ENCODE measurements at regions not wholly inside any gene's neighbourhood (a gene's known extent, or its start where the extent isn't known, plus 50 kb on each side); places are given as distances from the start of the nearest gene placed in this dataset.

DNA sequence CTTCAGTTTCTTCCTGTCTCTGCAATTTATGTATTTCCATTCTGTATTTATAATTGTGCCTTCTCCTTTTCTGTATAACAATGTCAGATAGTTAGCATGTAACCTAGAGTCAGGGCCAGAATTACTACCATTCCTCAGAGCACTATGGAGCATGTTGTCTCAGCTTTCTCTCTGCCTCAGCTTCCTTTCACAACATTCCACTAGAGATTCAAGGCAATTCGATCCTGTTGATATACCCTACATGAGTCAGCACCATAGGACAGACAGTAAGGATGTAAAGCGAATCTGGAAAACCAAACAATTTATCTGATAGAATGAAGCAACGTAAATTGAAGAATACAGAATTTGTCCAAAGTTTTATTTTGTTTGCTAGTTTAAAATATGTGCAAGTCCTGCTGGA, 728.3 kb upstream of the SEMA6A start:
- CTCF ChIA-PET = no interaction called here

GRCh38 chr5:117302473-117302872, 727.9 kb upstream of the SEMA6A start:
- no peak for DNase-seq
- intact Hi-C loops (cut with micrococcal nuclease; ENCODE audit: unreplicated experiment) = no loop called here
- peaks cover 11% of the 10 kb centered on the region for H3K9me3 Mint-ChIP-seq (ENCODE audit: low read depth, unreplicated experiment)
- CTCF ChIA-PET = interaction anchor here (0.6 kb wide), 1 partner anchor 850 kb away, joined by 3 read pairs; no protein-coding TSS in a partner anchor
- TF ChIP-seq, protein P1, sequence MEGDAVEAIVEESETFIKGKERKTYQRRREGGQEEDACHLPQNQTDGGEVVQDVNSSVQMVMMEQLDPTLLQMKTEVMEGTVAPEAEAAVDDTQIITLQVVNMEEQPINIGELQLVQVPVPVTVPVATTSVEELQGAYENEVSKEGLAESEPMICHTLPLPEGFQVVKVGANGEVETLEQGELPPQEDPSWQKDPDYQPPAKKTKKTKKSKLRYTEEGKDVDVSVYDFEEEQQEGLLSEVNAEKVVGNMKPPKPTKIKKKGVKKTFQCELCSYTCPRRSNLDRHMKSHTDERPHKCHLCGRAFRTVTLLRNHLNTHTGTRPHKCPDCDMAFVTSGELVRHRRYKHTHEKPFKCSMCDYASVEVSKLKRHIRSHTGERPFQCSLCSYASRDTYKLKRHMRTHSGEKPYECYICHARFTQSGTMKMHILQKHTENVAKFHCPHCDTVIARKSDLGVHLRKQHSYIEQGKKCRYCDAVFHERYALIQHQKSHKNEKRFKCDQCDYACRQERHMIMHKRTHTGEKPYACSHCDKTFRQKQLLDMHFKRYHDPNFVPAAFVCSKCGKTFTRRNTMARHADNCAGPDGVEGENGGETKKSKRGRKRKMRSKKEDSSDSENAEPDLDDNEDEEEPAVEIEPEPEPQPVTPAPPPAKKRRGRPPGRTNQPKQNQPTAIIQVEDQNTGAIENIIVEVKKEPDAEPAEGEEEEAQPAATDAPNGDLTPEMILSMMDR (IDR thresholded peaks at IDR 0.05; ENCODE audit: unreplicated experiment) = no peak
- H3K4me3 Mint-ChIP-seq (ENCODE audit: low read depth, unreplicated experiment) = no peak overlapping the region
- H3K27me3 Mint-ChIP-seq (ENCODE audit: unreplicated experiment) = no peaks in the 10 kb centered on the region
- no TSS peak for BruUV-seq (replicated peaks)
- H3K27ac Mint-ChIP-seq (ENCODE audit: unreplicated experiment) = no peak overlapping the region
- no peaks in the 10 kb centered on the region for H3K36me3 Mint-ChIP-seq (ENCODE audit: insufficient read depth, unreplicated experiment)
- H3K4me1 Mint-ChIP-seq (ENCODE audit: low read depth, unreplicated experiment) = no peaks in the 10 kb centered on the region

More for the DNA sequence above, 728.3 kb upstream of the SEMA6A start:
- Mint-ChIP-seq H3K27me3 (ENCODE audit: unreplicated experiment) (no peaks in the 10 kb centered on the region), H3K27ac (ENCODE audit: unreplicated experiment) (no peak overlapping the region), H3K9me3 (ENCODE audit: low read depth, unreplicated experiment) (peaks cover 11% of the 10 kb centered on the region), H3K4me1 (ENCODE audit: low read depth, unreplicated experiment) (no peaks in the 10 kb centered on the region), H3K4me3 (ENCODE audit: low read depth, unreplicated experiment) (no peak overlapping the region), H3K36me3 (ENCODE audit: insufficient read depth, unreplicated experiment) (no peaks in the 10 kb centered on the region)
- TF ChIP-seq, protein P1 (IDR thresholded peaks at IDR 0.05; ENCODE audit: unreplicated experiment) = no peak
- DNase-seq = no peak
- intact Hi-C loops (cut with micrococcal nuclease; ENCODE audit: unreplicated experiment) = no loop called here
- no TSS peak for BruUV-seq (replicated peaks)

DNA sequence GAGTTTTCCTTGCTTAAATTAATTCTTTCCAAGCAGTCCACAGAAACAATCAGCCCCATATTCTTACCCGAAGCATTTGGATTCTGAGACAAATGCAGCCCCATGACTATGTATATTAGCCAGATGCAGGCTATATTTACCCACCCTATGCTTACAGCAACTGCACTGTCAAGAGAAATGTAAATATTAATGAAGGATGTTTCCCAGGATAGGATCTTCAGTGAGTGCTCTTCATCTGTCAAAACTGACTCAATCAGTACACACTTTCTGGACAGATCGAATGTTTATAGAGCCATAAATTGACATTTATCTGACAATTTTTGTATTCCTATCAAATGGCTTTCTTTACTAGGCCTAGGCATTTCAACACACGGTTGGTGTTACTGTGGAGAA, 725.3 kb upstream of the SEMA6A start:
- CTCF ChIA-PET = no interaction called here
- Mint-ChIP-seq H3K36me3 (ENCODE audit: insufficient read depth, unreplicated experiment) (no peaks in the 10 kb centered on the region), H3K27ac (ENCODE audit: unreplicated experiment) (no peak overlapping the region), H3K9me3 (ENCODE audit: low read depth, unreplicated experiment) (peaks cover 14% of the 10 kb centered on the region), H3K27me3 (ENCODE audit: unreplicated experiment) (no peaks in the 10 kb centered on the region), H3K4me3 (ENCODE audit: low read depth, unreplicated experiment) (no peak overlapping the region), H3K4me1 (ENCODE audit: low read depth, unreplicated experiment) (no peaks in the 10 kb centered on the region)
- TF ChIP-seq, protein P1 (IDR thresholded peaks at IDR 0.05; ENCODE audit: unreplicated experiment) = no peak
- intact Hi-C loops (cut with micrococcal nuclease; ENCODE audit: unreplicated experiment) = no loop called here
- no TSS peak for BruUV-seq (replicated peaks)
- no peak for DNase-seq

- H3K9me3 Mint-ChIP-seq (ENCODE audit: low read depth, unreplicated experiment) = peaks cover 17% of the 10 kb centered on the region
Measured at GRCh38 chr5:117299224-117299935, 724.8 kb upstream of the SEMA6A start.

More at GRCh38 chr5:117299224-117299935, 724.8 kb upstream of the SEMA6A start:
- no peak for DNase-seq
- Mint-ChIP-seq H3K4me3 (ENCODE audit: low read depth, unreplicated experiment) (no peak overlapping the region), H3K27me3 (ENCODE audit: unreplicated experiment) (no peaks in the 10 kb centered on the region), H3K36me3 (ENCODE audit: insufficient read depth, unreplicated experiment) (no peaks in the 10 kb centered on the region), H3K4me1 (ENCODE audit: low read depth, unreplicated experiment) (no peaks in the 10 kb centered on the region), H3K27ac (ENCODE audit: unreplicated experiment) (no peak overlapping the region)
- CTCF ChIA-PET = no interaction called here
- no TSS peak for BruUV-seq (replicated peaks)
- intact Hi-C loops (cut with micrococcal nuclease; ENCODE audit: unreplicated experiment) = no loop called here
- TF ChIP-seq, protein P1 (IDR thresholded peaks at IDR 0.05; ENCODE audit: unreplicated experiment) = no peak
